ENCODE measurements at regions not wholly inside any gene's neighbourhood (a gene's known extent, or its start where the extent isn't known, plus 50 kb on each side); places are given as distances from the start of the nearest gene placed in this dataset.
"Not testable (repeated sequence)": the region's sequence is repeated elsewhere in the genome, so short reads cannot be mapped to it uniquely, and the experiment has no call there.

GRCh38 chr3:13148126-13148525, 74.9 kb upstream of the IQSEC1 start:
- DNase-seq, result no peak

GRCh38 chr3:13147344-13147743, 74.1 kb upstream of the IQSEC1 start:
- no peak for DNase-seq

GRCh38 chr3:13146643-13147143, 73.5 kb upstream of the IQSEC1 start:
- DNase-seq, result no peak

- DNase-seq, result no peak
Observed at GRCh38 chr3:13145826-13146642, 72.8 kb upstream of the IQSEC1 start.

- DNase-seq, result no peak
Observed at GRCh38 chr3:13145131-13145825, 72.0 kb upstream of the IQSEC1 start.

- DNase-seq, result no peak
Observed at GRCh38 chr3:13144163-13145023, 71.2 kb upstream of the IQSEC1 start.

- no peak for DNase-seq
Observed at GRCh38 chr3:13143381-13144004, 70.3 kb upstream of the IQSEC1 start.

GRCh38 chr3:13142552-13143380, 69.5 kb upstream of the IQSEC1 start:
- DNase-seq, result no peak

- peak; percentile 52 for DNase-seq
Observed at GRCh38 chr3:13141991-13142412, 68.8 kb upstream of the IQSEC1 start.

- no peak for DNase-seq
Observed at GRCh38 chr3:13141183-13141582, 68.0 kb upstream of the IQSEC1 start.

- no peak for DNase-seq
Observed at GRCh38 chr3:13140596-13140995, 67.4 kb upstream of the IQSEC1 start.

GRCh38 chr3:13139471-13140065, 66.3 kb upstream of the IQSEC1 start:
- no peak for DNase-seq

GRCh38 chr3:13138833-13139145, 65.6 kb upstream of the IQSEC1 start:
- no peak for DNase-seq

GRCh38 chr3:13137941-13138832, 65.0 kb upstream of the IQSEC1 start:
- DNase-seq, result no peak

- DNase-seq, result not testable (repeated sequence)
Observed at GRCh38 chr3:13136848-13137247, 63.6 kb upstream of the IQSEC1 start.

GRCh38 chr3:13136426-13136825, 63.2 kb upstream of the IQSEC1 start:
- no peak for DNase-seq

- no peak for DNase-seq
Observed at GRCh38 chr3:13135811-13136321, 62.6 kb upstream of the IQSEC1 start.

- no peak for DNase-seq
Observed at GRCh38 chr3:13135251-13135810, 62.1 kb upstream of the IQSEC1 start.

- no peak for DNase-seq
Observed at GRCh38 chr3:13134879-13135206, 61.6 kb upstream of the IQSEC1 start.

All from retina (tissue), 1 donor.